SU-DHL-6 (cell line): ENCODE measurements at regions not wholly inside any gene's neighbourhood (a gene's known extent, or its start where the extent isn't known, plus 50 kb on each side); places are given as distances from the start of the nearest gene placed in this dataset.

ENCODE experiments used
- CTCF ChIP-seq: fragments of 200-600 bp; sonication (generic); IDR thresholded peaks from one replicate; pipeline ENCODE4 v1.5.1; 2017; ENCODE audit warnings: antibody characterized with exemption, mild to moderate bottlenecking, low read length, moderate library complexity; ENCODE audit not compliant: insufficient read depth, poor library complexity, severe bottlenecking
- EZH2phosphoT487 ChIP-seq: fragments of 200-600 bp; sonication (generic), shearing (Covaris generic); conservative IDR thresholded peaks from 2 replicates; pipeline ENCODE4 v1.6.1; 2018; ENCODE audit warnings: mild to moderate bottlenecking, antibody characterized with exemption, low read length, moderate library complexity, mixed read lengths

DNA sequence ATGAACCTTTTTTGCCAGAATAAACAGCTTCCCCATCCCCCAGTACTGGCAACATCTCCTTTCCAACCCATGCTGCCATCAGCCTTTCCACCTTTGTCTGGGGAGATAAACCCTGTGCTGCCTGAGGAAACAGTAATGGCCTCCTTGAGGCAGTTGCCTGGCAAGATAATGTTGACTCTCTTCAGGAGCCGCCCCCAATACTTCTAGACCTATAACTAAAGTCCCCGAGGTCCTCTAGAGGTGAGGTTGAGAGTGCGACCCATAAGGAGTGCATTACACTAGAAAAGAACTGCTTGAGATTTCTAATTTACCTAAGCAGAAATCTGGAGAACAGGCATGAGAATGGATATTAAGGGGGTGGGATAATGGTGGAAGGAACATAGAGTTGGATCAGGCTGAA is 963.2 kb upstream of the PCDH7 start:
- TF ChIP-seq CTCF = no peak
- no peak for TF ChIP-seq EZH2phosphoT487
